Heart right ventricle (tissue), 16 donors: ENCODE measurements at regions not wholly inside any gene's neighbourhood (a gene's known extent, or its start where the extent isn't known, plus 50 kb on each side); places are given as distances from the start of the nearest gene placed in this dataset.

Experiments used
- ATAC-seq, 8 donors: fragments of 200-7000 bp; cut with Tn5 transposase; one replicate each; pipeline ENCODE4 v1.9.1; 2020; ENCODE audit warnings: mild to moderate bottlenecking in 8 of 8, moderate library complexity in 8 of 8, moderate number of reproducible peaks in 1 of 8
- DNase-seq, 2 donors: peaks; one replicate each; pipeline ENCODE4 v3.0.0-alpha.2; 2020
- H3K27ac ChIP-seq, 10 donors: fragments of 200-600 bp; sonication (generic) in 2 of 10; one replicate each; pipeline versions ENCODE4 v1.5.0 to v1.8.0; 2020 to 2022; ENCODE audit warnings: mild to moderate bottlenecking in 3 of 10
- H3K27me3 ChIP-seq, 7 donors: fragments of 200-600 bp; one replicate each; pipeline ENCODE4 v1.8.0; 2021 to 2022; ENCODE audit warnings: mild to moderate bottlenecking in 2 of 7
- H3K36me3 ChIP-seq, 9 donors: fragments of 200-600 bp; sonication (generic) in 1 of 9; one replicate each; pipeline versions ENCODE4 v1.5.0 to v1.8.0; 2020 to 2022; ENCODE audit warnings: mild to moderate bottlenecking in 2 of 9
- H3K4me1 ChIP-seq, 9 donors: fragments of 200-600 bp; sonication (generic) in 1 of 9; one replicate each; pipeline versions ENCODE4 v1.5.0 to v1.8.0; 2020 to 2022; ENCODE audit warnings: mild to moderate bottlenecking in 4 of 9
- H3K4me3 ChIP-seq, 10 donors: fragments of 200-600 bp; sonication (generic) in 2 of 10; one replicate each; pipeline versions ENCODE4 v1.5.0 to v1.8.0; 2020 to 2022; ENCODE audit warnings: mild to moderate bottlenecking in 7 of 10, moderate library complexity in 2 of 10
- H3K9me3 ChIP-seq, 11 donors: fragments of 200-600 bp in 10 of 11; sonication (generic) in 2 of 11; one replicate each; pipeline versions ENCODE4 v1.5.0 to v1.8.0; 2013 to 2022; ENCODE audit warnings: mild to moderate bottlenecking in 2 of 11, control low read depth in 1 of 11, moderate library complexity in 1 of 11
- WGBS, 2 donors: extraction: QIAGEN DNeasy Blood & Tissue Kit; methylation state at CpG; one replicate each; pipeline ENCODE4 v1.1.7; 2013; ENCODE audit warnings: inconsistent platforms in 1 of 2; 5-methylcytosine and 5-hydroxymethylcytosine counted together
- intact Hi-C, 10 donors: fragments of 100-400 bp; cut with DNase I; formaldehyde crosslinking; loops; one replicate each; pipeline versions ENCODE4 v1.11.1 to v1.14.2; 2022
- TF ChIP-seq, protein P1 (sequence below), 9 donors: fragments of 200-600 bp; sonication (generic) in 2 of 9; IDR thresholded peaks; one replicate each; pipeline versions ENCODE4 v1.5.0 to v1.8.0; 2021 to 2022; ENCODE audit warnings: antibody characterized with exemption in 9 of 9, mild to moderate bottlenecking in 5 of 9, moderate library complexity in 1 of 9
- donor health status: Arrhythmogenic right ventricular cardiomyopathy.
- donor health status: ischemic (EF 13 %, LVEDD 7.1; RV severe dilation, severe dysfunction).
- donor health status: healthy with polysubstance abuse.
- donor health status: DM: no; HTN: yes; CAD: no.
- donor health status: DM: no; HTN: no; CAD: no.
- donor health status: ischemic (EF 25% LVEDD 6.9; RV normal size, moderate dysfunction).
- donor health status: ischemic (EF 25% LVEDD 5.7; RV mildly dilated, moderate dysfunction).
- donor health status: healthy.
- donor health status: DM: yes; HTN: yes; CAD: no.
- donor health status: Ischemic cardiomyopathy.
- donor health status: ischemic (EF 35%, LVEDD 5.7; RV mildly dilated, moderate dysfunction).
- donor health status: nonischemic (EF 11% LVEDD 7.7; RV severe dilation, severe dysfunction).
- donor health status: DM: yes; HTN: yes; CAD: no.
- donor health status: PGD.
- donor health status: ischemic (EF 29% LVEDD 5.4; RV normal size, mild dysfunction).
- donor health status: nonischemic (EF 23%, LVEDD 6.1; RV moderate dilation, normal function).

DNA sequence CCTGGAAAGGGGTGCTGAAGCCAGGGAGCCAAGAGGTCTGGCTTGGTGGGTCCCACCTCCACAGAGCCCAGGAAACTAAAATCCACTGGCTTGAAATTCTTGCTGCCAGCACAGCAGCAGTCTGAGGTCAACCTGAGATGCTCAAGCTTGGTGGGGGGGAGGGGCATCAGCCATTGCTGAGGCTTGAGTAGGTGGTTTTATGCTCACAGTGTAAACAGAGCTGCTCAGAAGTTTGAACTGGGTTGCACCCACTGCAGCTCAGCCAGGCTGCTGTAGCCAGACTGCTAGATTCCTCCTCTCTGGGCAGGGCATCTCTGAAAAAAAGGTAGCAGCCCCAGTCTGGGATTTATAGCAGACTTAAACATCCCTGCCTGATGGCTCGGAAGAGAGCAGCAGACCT lies 55.5 kb upstream of the FBXL17 start:
- H3K4me1 ChIP-seq = peaks cover 0 to under 1% (median 0%) of the 10 kb centered on the region in 9 donors
- H3K27ac ChIP-seq = no peak overlapping the region
- no peak overlapping the region for H3K4me3 ChIP-seq
- DNase-seq (no peak), ATAC-seq (no peak)
- H3K36me3 ChIP-seq = no peaks in the 10 kb centered on the region
- 94 to 96% methylated on average over 1 of the region's 1 CpG for WGBS, 2 donors
- TF ChIP-seq, protein P1, sequence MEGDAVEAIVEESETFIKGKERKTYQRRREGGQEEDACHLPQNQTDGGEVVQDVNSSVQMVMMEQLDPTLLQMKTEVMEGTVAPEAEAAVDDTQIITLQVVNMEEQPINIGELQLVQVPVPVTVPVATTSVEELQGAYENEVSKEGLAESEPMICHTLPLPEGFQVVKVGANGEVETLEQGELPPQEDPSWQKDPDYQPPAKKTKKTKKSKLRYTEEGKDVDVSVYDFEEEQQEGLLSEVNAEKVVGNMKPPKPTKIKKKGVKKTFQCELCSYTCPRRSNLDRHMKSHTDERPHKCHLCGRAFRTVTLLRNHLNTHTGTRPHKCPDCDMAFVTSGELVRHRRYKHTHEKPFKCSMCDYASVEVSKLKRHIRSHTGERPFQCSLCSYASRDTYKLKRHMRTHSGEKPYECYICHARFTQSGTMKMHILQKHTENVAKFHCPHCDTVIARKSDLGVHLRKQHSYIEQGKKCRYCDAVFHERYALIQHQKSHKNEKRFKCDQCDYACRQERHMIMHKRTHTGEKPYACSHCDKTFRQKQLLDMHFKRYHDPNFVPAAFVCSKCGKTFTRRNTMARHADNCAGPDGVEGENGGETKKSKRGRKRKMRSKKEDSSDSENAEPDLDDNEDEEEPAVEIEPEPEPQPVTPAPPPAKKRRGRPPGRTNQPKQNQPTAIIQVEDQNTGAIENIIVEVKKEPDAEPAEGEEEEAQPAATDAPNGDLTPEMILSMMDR (IDR thresholded peaks at IDR 0.05) = no peak
- intact Hi-C loops = no loop called here
- peaks cover 0 to 6% (median 0%) of the 10 kb centered on the region in 11 donors for H3K9me3 ChIP-seq
- no peaks in the 10 kb centered on the region for H3K27me3 ChIP-seq

DNA sequence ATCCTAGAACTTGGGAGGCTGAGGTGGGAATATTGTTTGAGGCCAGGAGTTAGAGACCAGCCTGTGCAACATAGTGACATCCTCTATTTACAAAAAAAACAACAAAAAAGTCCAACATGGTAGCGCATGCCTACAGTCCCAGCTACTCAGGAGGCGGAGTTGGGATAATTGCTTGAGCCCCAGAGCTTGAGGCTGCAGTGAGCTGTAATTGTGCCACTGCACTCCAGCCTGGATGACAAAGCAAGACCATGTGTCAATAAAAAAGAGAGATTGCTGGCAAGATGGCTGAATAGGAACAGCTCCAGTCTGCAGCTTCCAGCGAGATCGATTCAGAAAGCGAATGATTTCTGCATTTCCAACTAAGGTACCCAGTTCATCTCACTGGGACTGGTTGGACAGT lies 54.8 kb upstream of the FBXL17 start:
- DNase-seq (no peak), ATAC-seq (no peak)
- Histone ChIP-seq H3K36me3 (no peaks in the 10 kb centered on the region), H3K27me3 (no peaks in the 10 kb centered on the region), H3K9me3 (peaks cover 0 to 6% (median 0%) of the 10 kb centered on the region in 11 donors), H3K27ac (no peak overlapping the region), H3K4me1 (peaks cover 0 to 5% (median 0%) of the 10 kb centered on the region in 9 donors), H3K4me3 (no peak overlapping the region)
- TF ChIP-seq, protein P1 (IDR thresholded peaks at IDR 0.05) = no peak
- 84 to 86% methylated on average over 5 of the region's 5 CpGs for WGBS, 2 donors
- intact Hi-C loops = no loop called here

DNA sequence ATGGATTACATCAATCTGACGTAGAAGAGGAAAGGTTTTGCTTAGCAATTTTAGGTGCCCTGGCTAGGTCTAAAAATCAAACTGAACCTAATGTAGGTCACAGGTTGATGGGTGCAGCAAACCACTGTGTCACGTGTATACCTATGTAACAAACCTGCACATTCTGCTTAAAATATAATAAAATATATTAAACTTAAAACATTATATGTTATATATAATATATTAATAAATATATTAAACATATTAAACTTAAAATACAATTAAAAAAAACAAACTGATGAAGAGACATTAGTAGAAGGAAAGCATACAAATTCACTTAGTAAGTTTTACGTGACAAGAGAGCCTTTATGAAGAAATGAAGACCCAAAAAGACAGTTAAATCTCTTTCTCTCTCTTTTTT lies 51.7 kb upstream of the FBXL17 start:
- Histone ChIP-seq H3K4me3 (no peak overlapping the region), H3K4me1 (peaks cover 0 to 5% (median 0%) of the 10 kb centered on the region in 9 donors), H3K27me3 (peaks cover 0 to 4% (median 0%) of the 10 kb centered on the region in 7 donors), H3K27ac (no peak overlapping the region), H3K36me3 (no peaks in the 10 kb centered on the region), H3K9me3 (no peaks in the 10 kb centered on the region)
- TF ChIP-seq, protein P1 (IDR thresholded peaks at IDR 0.05) = no peak
- no peak for ATAC-seq
- DNase-seq = no peak
- 71 to 89% methylated on average over 3 of the region's 3 CpGs for WGBS, 2 donors
- intact Hi-C loops = no loop called here

DNA sequence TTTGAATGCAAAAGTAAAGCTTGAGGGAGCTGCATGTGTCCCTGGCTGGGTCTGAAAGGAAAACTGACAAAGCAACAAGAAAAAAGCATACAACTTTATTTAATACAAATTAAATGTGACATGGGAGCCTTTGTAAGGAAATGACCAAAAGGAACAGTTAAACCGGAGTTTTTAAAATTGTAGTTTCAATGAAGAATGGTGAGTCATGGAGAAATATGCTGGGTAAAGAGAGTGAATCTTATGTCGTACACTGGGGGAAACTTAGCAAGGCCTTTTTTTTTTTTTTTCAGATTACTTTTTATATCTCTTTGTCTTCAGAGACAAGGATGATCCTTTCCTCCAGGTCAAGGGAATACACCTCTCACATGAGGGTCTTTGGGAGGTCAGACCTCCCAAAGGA lies 50.1 kb upstream of the FBXL17 start:
- no peaks in the 10 kb centered on the region for H3K36me3 ChIP-seq
- no peaks in the 10 kb centered on the region for H3K9me3 ChIP-seq
- peaks cover 0 to 5% (median 0%) of the 10 kb centered on the region in 9 donors for H3K4me1 ChIP-seq
- TF ChIP-seq, protein P1 (IDR thresholded peaks at IDR 0.05) = no peak
- DNase-seq (no peak), ATAC-seq (no peak)
- no peak overlapping the region for H3K27ac ChIP-seq
- WGBS, 2 donors = 69 to 81% methylated on average over 2 of the region's 2 CpGs
- intact Hi-C loops = no loop called here
- H3K4me3 ChIP-seq = no peak overlapping the region
- peaks cover 0 to 4% (median 0%) of the 10 kb centered on the region in 7 donors for H3K27me3 ChIP-seq
